ENCODE measurements at regions not wholly inside any gene's neighbourhood (a gene's known extent, or its start where the extent isn't known, plus 50 kb on each side); places are given as distances from the start of the nearest gene placed in this dataset.

GRCh38 chr15:70188286-70188685 is 90.6 kb upstream of the TLE3 start:
- no peak for TF ChIP-seq EZH2phosphoT487 (IDR thresholded peaks at IDR 0.05; ENCODE audit: borderline replicate concordance)
- no peak for TF ChIP-seq CTCF (IDR thresholded peaks at IDR 0.05 in 2 of 3, conservative IDR thresholded peaks at IDR 0.05 in 1 of 3; ENCODE audit: borderline replicate concordance in 1 of 3, insufficient read depth in 1 of 3, low read depth in 2 of 3, low read length in 2 of 3)
